ENCODE measurements at regions not wholly inside any gene's neighbourhood (a gene's known extent, or its start where the extent isn't known, plus 50 kb on each side); places are given as distances from the start of the nearest gene placed in this dataset.
A peak's percentile ranks its signal among the peaks of the same experiment; 100 is the strongest.

DNA sequence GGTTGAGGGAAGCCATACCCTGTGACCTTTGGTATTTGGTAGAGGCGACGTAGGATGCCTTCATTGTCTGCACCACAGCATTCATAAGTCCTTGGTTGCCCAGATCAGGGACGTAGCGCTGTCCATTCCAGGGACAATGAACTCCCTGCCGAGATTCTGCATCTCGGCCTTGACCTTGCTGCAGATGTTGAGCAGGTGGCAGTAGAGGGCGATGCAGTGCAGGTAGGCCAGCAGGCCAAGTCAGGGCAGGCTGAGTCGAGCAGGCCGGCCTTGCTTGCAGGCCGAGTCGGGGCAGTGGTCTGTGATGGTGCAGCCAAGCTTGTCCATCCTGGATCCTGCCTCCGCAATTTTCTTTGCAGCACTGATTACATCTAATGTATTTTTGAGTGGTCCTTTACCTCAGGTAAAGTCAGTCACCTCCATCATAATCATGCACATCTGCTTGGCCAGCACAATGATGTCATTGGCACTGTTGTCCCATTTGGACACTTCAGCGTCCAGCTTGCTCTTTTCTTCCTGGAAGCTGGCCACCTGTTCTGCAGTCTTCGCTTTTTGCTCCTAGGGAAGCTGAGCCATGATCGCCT is 93.4 kb upstream of the CCDC112 start:
- H3K4me3 Mint-ChIP-seq, result no peak overlapping the region

GRCh38 chr5:115389034-115389798 is 92.8 kb upstream of the CCDC112 start:
- no peaks in the 10 kb centered on the region for H3K4me1 Mint-ChIP-seq
- ChIA-PET CTCF (no interaction called here), POLR2A (no interaction called here)
- peaks cover 5% of the 10 kb centered on the region for H3K27me3 Mint-ChIP-seq
- no peak overlapping the region for H3K27ac Mint-ChIP-seq
- no peak for DNase-seq
- no peak overlapping the region for H3K4me3 Mint-ChIP-seq
- H3K36me3 Mint-ChIP-seq (ENCODE audit: low read depth), result no peaks in the 10 kb centered on the region
- H3K9me3 Mint-ChIP-seq, result no peaks in the 10 kb centered on the region

More for the DNA sequence above, 93.4 kb upstream of the CCDC112 start:
- no peak overlapping the region for H3K27ac Mint-ChIP-seq
- CTCF ChIA-PET, result interaction anchor here (0.9 kb wide), 1 partner anchor 16 kb away, joined by 3 read pairs; no protein-coding TSS in a partner anchor
- DNase-seq, result no peak
- no peaks in the 10 kb centered on the region for H3K9me3 Mint-ChIP-seq
- POLR2A ChIA-PET, result no interaction called here
- no peaks in the 10 kb centered on the region for H3K4me1 Mint-ChIP-seq
- peaks cover 5% of the 10 kb centered on the region for H3K27me3 Mint-ChIP-seq
- H3K36me3 Mint-ChIP-seq (ENCODE audit: low read depth), result no peaks in the 10 kb centered on the region

GRCh38 chr5:115388240-115388639 is 91.8 kb upstream of the CCDC112 start:
- Mint-ChIP-seq H3K4me1 (no peaks in the 10 kb centered on the region), H3K27me3 (peaks cover 5% of the 10 kb centered on the region), H3K4me3 (no peak overlapping the region), H3K36me3 (ENCODE audit: low read depth) (no peaks in the 10 kb centered on the region), H3K27ac (no peak overlapping the region), H3K9me3 (no peaks in the 10 kb centered on the region)
- ChIA-PET CTCF (interaction anchor here (1.8 kb wide), 1 partner anchor 16 kb away, joined by 3 read pairs; no protein-coding TSS in a partner anchor), POLR2A (no interaction called here)
- DNase-seq, result no peak

- Mint-ChIP-seq H3K4me1 (no peaks in the 10 kb centered on the region), H3K27me3 (peaks cover 5% of the 10 kb centered on the region), H3K4me3 (no peak overlapping the region), H3K27ac (no peak overlapping the region), H3K9me3 (no peaks in the 10 kb centered on the region), H3K36me3 (ENCODE audit: low read depth) (no peaks in the 10 kb centered on the region)
- CTCF ChIA-PET, result interaction anchor here (1.8 kb wide), 1 partner anchor 16 kb away, joined by 3 read pairs; no protein-coding TSS in a partner anchor
- POLR2A ChIA-PET, result no interaction called here
- DNase-seq, result no peak
These were observed 91.4 kb upstream of the CCDC112 start for GRCh38 chr5:115387816-115388215.

DNA sequence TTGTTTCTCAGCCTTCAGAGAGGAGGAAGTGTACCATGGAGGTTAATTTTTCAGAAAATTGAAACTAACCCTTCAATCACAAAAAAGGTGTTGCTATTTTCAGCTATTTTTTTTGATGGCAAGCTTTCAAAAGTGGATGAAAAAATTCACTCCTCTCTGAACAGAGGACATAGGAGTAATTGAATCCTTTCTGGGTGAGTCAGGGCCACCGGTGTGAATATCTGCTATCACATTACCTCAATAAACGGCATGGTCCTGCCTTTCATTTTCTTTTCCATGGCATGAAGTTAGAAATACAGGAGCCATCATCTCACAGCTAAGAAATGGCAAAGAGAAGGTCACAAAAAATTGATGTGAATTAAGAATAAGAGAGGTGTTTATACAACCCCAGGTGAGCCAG is 90.2 kb upstream of the CCDC112 start:
- Mint-ChIP-seq H3K9me3 (no peaks in the 10 kb centered on the region), H3K4me3 (no peak overlapping the region), H3K27me3 (peaks cover 5% of the 10 kb centered on the region), H3K27ac (no peak overlapping the region), H3K4me1 (no peaks in the 10 kb centered on the region), H3K36me3 (ENCODE audit: low read depth) (no peaks in the 10 kb centered on the region)
- DNase-seq, result no peak
- ChIA-PET CTCF (interaction anchor here (1.1 kb wide), 1 partner anchor 135 kb away, joined by 3 read pairs; no protein-coding TSS in a partner anchor), POLR2A (no interaction called here)

DNA sequence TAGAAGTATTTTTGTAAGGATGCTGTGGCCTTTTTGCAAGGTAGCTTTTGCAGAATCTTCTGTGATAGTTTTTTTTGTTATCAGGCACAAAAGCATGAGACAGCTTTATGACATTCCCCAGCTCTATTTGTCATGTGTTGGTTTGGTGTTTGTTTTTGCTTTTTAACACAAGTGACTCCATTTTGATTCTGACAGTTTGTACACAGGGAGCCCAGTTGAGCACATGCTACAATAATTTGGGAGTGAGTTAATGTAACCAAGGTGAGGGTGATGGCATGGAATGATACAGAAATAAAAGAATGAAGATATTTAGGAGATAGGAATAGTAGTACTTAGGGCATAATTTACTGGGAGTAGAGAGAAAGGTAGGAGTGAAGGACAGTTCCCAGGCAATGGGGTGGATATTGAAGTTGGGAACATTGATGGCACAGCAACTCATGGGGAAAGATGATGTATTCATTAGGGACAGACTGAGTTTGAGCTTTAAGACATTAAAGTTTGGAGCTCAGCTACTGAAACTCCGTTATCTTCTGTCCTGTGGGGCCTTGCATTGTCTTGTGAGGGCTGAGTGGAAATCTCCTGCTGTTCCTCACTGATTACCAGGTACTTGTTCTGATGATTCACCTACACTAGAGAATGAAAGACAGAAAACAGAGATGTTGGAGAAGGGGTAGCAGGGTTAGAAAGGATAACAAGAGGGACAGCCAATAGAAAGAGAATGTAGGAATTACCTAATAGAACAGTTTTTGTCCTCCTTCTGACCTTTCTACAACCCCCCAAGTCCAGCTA is 88.3 kb upstream of the CCDC112 start:
- Mint-ChIP-seq H3K36me3 (ENCODE audit: low read depth) (no peaks in the 10 kb centered on the region), H3K9me3 (no peaks in the 10 kb centered on the region), H3K27me3 (peaks cover 5% of the 10 kb centered on the region), H3K27ac (no peak overlapping the region), H3K4me3 (no peak overlapping the region), H3K4me1 (peaks cover under 1% of the 10 kb centered on the region)
- POLR2A ChIA-PET, result interaction anchor here (0.6 kb wide), 1 partner anchor 1574 kb away, joined by 3 read pairs; no protein-coding TSS in a partner anchor
- no peak for DNase-seq
- CTCF ChIA-PET, result interaction anchor here (1.7 kb wide), 1 partner anchor 10 kb away, joined by 4 read pairs; no protein-coding TSS in a partner anchor

- Mint-ChIP-seq H3K9me3 (no peaks in the 10 kb centered on the region), H3K27ac (no peak overlapping the region), H3K27me3 (peaks cover 5% of the 10 kb centered on the region), H3K4me1 (peaks cover 12% of the 10 kb centered on the region), H3K36me3 (ENCODE audit: low read depth) (no peaks in the 10 kb centered on the region), H3K4me3 (no peak overlapping the region)
- no peak for DNase-seq
- ChIA-PET CTCF (no interaction called here), POLR2A (no interaction called here)
These were observed 86.5 kb upstream of the CCDC112 start for GRCh38 chr5:115382989-115383388.

DNA sequence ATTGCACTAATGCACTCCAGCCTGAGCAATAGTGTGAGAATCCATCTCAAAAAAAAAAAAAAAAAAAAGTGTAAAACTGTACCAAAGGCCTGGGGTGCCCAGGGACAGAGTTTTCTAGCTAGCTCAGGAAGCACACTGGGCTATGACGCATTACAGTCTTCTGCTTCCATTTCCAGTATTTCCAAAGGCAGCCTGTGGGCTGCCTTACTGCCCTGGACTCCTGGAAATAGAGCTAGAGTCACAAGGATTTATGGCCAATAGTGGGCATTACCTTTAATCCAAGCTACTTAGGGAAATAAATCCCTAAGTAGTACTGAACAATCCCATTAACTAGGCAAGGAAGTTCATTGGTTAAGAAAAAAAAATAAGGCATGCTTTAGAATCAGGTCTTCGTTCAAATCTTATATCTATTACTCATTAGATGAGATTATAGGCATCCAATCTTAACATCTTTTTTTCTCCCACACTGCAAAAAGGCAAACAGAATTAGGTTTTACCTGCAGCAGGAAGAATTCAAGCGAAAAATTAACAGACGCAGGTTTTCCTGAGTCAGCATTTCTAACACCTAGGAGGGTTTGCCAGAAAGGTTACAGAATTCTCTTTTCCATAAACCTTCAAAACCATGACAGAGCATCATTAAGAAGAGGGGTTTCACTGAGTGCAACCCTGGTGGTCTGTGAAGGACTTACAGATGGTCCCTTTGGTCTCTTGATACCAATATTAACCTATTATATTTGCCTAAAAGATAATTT is 85.6 kb upstream of the CCDC112 start:
- ChIA-PET CTCF (interaction anchor here (1.1 to 1.2 kb wide), 2 partner anchors 11 to 135 kb away, joined by 4 to 5 read pairs; no protein-coding TSS in a partner anchor), POLR2A (no interaction called here)
- Mint-ChIP-seq H3K36me3 (ENCODE audit: low read depth) (no peaks in the 10 kb centered on the region), H3K27me3 (peaks cover 5% of the 10 kb centered on the region), H3K4me1 (peaks cover 19% of the 10 kb centered on the region), H3K27ac (no peak overlapping the region), H3K4me3 (no peak overlapping the region), H3K9me3 (no peaks in the 10 kb centered on the region)
- no peak for DNase-seq

DNA sequence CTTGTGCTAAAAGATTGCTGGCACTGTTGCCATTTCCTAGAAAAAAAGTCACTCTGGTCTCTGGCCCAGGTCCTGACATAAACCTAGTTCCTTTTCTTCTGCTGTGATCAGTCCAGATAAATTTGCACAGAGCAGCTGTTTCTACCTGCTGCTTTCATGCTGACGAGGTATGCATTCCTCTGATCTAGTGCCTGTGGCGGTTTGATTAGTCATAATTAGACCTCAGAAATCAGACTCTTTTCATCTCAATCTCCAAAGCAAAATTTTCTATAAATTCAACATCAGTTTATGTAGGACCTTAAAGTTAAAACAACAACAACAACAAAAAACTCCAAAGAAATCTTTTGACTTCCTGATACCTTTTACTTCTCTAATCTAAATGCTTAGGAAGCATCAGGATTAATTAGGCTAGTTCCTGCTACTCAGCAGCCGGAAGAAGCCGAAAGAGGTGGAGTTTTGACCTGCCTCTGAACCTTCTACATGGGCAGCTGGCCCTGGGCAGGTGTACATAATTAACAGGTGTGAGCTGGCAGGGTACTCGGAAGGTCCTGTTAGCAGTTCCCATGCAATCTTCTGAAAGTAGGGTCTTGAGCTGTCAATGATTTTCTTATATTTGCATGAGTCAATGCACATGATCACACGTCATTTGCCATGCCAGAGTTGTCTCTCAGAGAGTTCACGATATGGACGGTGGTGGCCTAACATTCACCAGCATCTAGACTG is 83.3 kb upstream of the CCDC112 start:
- ChIA-PET POLR2A (no interaction called here), CTCF (no interaction called here)
- DNase-seq, result peak; percentile 35
- Mint-ChIP-seq H3K4me3 (no peak overlapping the region), H3K9me3 (no peaks in the 10 kb centered on the region), H3K36me3 (ENCODE audit: low read depth) (no peaks in the 10 kb centered on the region), H3K27me3 (no peaks in the 10 kb centered on the region), H3K27ac (no peak overlapping the region), H3K4me1 (peaks cover 19% of the 10 kb centered on the region)

GRCh38 chr5:115378754-115379153 is 82.3 kb upstream of the CCDC112 start:
- H3K4me3 Mint-ChIP-seq, result no peak overlapping the region
- no peaks in the 10 kb centered on the region for H3K36me3 Mint-ChIP-seq (ENCODE audit: low read depth)
- POLR2A ChIA-PET, result no interaction called here
- no peak for DNase-seq
- H3K27ac Mint-ChIP-seq, result no peak overlapping the region
- H3K9me3 Mint-ChIP-seq, result no peaks in the 10 kb centered on the region
- CTCF ChIA-PET, result no interaction called here
- H3K4me1 Mint-ChIP-seq, result peaks cover 19% of the 10 kb centered on the region
- H3K27me3 Mint-ChIP-seq, result no peaks in the 10 kb centered on the region

- ChIA-PET CTCF (interaction anchor here (0.6 to 1.3 kb wide), 2 partner anchors 9 to 152 kb away, joined by 3 read pairs; no protein-coding TSS in a partner anchor), POLR2A (no interaction called here)
- H3K27ac Mint-ChIP-seq, result no peak overlapping the region
- no peaks in the 10 kb centered on the region for H3K27me3 Mint-ChIP-seq
- no peak overlapping the region for H3K4me3 Mint-ChIP-seq
- no peaks in the 10 kb centered on the region for H3K9me3 Mint-ChIP-seq
- H3K36me3 Mint-ChIP-seq (ENCODE audit: low read depth), result no peaks in the 10 kb centered on the region
- H3K4me1 Mint-ChIP-seq, result peaks cover 19% of the 10 kb centered on the region
- no peak for DNase-seq
These were observed 81.2 kb upstream of the CCDC112 start for GRCh38 chr5:115377468-115378217.
